ENCODE measurements at regions not wholly inside any gene's neighbourhood (a gene's known extent, or its start where the extent isn't known, plus 50 kb on each side); places are given as distances from the start of the nearest gene placed in this dataset.

- no peak for TF ChIP-seq CTCF (IDR thresholded peaks at IDR 0.05)
- TF ChIP-seq POLR2A (IDR thresholded peaks at IDR 0.05), result no peak
Measured at GRCh38 chr13:112000888-112001287, 66.1 kb upstream of the SOX1 start.

All from body of pancreas (tissue), 4 donors.